IPS DF 4.7 (cell line): ENCODE measurements at regions not wholly inside any gene's neighbourhood (a gene's known extent, or its start where the extent isn't known, plus 50 kb on each side); places are given as distances from the start of the nearest gene placed in this dataset.

Source experiments
- DNase-seq: peaks from one replicate; pipeline ENCODE4 v3.0.0-alpha.2; 2013; ENCODE audit warnings: low spot score; ENCODE audit errors: extremely low read depth

DNA sequence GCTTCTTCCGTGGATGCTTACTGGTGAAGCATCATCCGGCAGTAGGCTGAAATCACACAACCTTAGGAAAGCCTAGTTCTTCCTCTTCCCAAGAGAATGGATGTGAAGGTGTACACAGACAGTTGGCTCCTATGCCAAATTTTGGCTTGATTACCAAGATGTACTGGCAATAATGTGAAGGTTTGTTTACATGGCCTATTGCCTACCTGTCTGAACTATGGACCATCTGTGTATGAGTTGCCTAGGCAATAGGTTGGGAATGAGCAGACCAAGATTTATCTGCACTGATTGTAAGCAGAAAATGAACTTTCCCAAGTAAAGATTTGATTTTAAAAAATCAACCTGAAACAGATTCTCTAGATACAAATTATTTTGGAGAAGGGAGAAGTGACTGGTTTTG lies 325.9 kb upstream of the SORCS1 start:
- DNase-seq: no peak

DNA sequence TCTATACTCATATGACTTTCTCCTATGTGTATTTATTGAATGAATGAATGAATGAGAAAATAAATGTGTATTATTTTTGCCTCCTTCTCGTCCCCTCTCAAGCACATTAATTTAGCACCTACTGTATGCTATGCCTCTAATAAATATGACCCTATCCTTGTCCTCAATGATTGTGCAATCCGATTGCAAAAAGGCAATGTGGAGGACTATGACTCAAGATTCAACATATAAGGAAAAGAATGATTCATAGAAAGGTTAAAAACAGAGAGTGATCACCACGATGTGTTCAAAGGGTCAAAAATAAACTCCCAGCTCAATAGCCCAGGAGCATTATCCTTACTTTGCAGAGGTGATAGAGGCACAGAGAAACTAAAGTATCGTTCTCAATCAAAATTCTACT lies 322.8 kb upstream of the SORCS1 start:
- DNase-seq: no peak

DNA sequence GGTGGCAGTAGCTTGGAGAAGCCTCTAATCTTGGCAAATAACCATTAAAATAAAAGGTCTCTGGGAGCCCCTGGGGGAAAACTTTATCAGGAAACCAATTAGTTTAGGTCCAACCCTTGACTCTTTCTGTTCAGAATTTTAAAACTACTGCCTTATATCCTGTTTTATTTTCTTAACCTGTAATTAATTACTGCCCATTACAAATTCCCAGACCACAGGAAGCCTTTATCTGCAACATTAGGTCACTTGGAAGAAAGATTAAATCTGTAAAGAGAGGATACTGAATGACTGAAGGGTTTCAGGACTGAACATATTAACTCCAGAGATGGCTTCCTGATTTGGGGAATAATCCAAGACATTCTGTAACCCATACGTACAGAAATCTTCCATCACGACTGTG lies 320.5 kb upstream of the SORCS1 start:
- no peak for DNase-seq

DNA sequence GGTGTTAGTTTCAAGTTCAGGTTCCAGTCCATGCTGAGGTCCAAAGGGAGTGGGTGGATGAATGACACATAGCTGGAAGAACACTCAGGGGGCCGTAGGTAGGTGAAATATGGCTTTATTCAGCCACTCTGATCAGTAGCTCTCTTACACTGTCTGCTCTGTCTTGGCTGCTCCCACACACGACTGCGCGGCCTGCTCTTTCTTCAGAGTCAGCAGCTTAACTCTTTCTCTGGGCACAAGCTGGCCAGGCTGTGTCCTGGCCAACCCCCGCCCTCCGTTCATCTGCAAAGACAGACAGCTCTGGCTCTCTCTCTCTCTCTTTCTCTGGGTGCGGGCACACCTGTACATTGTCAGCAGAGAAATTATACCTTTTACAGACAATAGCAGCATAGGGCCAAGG lies 317.4 kb upstream of the SORCS1 start:
- DNase-seq: no peak

DNA sequence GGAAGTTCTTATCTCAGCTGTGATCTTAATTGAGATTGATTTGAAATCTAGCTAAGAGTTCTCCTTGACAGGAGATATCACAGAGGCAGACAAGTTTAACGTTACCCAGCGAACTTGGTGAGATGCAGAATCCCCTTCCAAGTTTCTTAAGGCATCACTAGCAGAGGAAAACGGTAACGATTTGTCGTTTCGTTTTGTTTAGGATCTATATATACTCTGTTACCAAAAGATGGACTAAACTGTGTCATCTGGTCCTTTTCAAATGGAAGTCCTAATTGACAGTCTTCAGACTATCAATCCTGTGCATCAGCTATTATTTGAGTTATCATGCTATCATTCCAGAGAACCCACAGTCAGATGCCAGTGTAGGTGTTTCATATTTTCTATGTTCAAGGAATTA lies 316.7 kb upstream of the SORCS1 start:
- DNase-seq: no peak

DNA sequence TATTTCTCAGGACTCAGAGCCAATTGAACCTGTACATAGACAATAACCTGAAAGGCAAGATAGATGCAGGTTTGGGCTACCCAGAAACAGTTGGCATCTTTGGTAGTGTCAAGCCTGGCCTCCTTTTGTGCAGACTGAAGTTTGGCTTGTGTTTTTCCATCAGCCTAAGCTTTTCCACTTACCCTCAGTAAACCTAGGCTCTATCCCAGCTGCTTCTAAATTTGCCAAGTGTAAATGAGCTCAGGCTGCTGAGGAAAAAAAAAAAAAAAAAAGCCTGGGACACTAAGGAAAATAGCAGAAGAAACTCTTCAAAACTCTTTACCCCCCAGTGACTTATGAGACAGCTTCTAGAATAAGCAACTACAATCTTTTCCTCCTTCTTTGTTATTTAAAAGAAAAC lies 316.3 kb upstream of the SORCS1 start:
- DNase-seq: no peak

DNA sequence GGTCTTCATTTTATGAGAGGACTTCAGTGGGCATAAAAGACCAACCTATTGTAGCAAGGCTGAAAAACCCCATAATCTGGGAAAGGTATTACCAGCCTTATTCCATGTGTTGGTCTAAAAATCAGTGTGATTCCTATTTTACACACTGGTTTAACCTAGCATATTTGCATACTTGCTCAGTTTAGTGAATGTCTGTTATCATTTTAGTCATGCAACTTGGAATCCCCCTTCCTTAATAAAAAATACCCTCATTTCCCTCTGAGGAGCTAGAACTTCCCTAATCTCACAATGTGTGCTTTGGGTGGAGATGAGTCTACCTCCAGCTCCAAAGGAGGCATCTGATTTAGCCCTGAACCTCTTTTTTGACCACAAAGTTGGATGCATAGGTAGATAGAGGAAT lies 312.8 kb upstream of the SORCS1 start:
- DNase-seq: no peak

DNA sequence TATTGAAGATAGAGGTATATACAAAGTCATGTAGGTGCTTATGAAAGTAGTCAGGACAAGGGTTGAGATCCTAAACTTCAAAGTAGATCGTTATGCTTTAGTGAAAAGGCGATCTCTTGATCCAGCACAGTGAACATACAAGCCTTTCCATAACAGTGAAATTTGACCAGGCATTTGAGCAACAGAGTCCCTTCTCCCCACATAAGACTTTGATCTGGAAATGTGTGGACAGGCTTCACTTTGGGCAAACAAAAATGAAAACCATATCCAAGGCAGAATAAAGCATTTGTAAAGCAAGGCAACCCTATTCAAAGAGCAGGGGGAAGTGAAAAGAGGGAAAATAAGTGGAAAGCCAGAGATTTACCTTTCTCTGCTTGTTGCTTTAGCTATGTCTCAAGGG lies 311.9 kb upstream of the SORCS1 start:
- DNase-seq: no peak

DNA sequence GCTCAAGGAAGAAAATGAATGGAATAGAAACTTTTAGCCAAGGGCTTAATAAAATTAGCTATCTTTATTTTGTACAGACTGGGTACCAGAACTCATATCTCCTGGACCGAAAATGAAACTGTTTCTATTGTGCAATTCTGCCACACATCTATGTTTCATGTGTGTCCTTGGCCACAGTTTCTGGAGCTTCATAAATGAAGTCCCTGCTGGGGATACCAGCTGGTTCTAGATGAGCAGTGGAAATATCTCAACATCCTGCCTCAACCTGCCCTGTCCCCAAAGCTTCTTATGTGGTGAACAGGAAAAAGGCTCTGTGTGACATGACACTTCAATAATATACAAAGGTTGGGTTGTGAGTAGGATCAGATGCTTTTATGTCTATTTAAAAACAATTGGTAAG lies 310.1 kb upstream of the SORCS1 start:
- DNase-seq: no peak

DNA sequence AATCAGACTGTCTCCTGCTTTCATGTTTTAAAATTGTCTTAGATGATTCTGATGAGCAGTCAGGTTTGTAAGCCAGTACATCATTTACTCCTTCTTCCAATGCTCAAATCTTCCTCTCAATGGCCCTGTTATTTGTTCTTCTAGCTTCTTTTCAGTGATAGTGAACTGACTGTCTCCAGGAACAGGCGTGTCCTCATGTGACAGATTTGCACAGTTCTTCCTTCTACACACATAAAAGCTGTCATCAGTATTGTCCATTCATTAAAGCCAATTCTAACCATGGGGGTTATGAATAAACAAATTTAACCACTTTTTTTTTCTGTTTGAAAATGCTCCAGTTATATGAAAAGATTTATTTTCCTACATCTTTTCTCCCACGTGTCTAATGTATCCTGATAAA lies 308.7 kb upstream of the SORCS1 start:
- no peak for DNase-seq

DNA sequence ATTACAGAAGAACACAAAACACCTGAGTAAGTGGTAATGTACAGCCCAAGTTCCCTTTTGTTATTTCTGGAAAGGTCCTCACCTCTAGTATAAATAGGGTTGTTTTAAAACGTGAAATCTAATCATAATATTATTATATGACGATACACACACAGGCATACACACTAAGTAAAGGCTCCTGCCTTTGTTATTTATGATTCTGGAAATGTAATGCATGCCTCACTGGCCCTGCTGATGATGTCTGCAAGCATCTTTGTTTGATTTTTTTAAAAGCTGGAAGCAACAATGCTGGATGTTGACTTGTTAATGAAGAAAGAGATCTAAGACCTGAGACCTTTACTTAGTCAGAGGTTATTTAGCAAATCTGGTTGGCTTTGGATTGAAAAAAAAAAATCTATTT lies 307.4 kb upstream of the SORCS1 start:
- DNase-seq: no peak

DNA sequence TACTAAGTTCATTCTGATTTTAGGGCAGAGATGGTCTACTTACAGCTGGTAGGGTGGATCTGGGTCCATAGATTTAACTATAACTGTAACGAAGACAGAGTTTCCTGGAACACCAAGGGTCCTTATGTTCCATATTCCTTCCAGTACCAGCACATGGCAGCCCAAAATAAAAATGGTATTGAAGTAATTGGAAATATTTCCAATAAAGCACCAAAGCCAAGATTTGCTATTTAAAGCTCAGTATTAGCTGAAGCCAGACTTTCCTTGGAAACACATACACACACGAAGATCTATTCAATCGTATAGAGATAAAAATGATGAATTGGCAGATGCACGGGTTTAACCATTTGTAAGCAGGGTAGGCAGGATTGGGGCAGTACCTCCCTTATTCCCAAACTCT lies 289.1 kb upstream of the SORCS1 start:
- no peak for DNase-seq

DNA sequence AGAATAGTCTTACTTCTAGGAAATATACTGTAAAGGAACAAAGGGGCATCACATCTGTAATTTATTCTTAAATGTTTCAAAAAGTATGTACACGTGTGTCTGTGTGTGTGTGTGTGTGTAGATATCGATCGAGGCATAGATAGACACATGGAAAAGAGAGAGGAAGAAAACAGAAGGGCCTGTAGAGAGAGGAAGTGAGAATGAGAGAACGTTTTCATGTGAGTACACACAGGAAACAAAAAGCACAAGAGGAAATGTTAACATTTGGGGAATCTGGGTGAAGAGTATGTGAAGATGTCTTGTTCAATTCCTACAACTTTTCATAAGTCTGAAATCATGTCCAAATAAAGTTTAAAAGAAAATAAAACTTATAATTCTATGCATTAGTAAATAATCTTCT lies 286.5 kb upstream of the SORCS1 start:
- DNase-seq: no peak

DNA sequence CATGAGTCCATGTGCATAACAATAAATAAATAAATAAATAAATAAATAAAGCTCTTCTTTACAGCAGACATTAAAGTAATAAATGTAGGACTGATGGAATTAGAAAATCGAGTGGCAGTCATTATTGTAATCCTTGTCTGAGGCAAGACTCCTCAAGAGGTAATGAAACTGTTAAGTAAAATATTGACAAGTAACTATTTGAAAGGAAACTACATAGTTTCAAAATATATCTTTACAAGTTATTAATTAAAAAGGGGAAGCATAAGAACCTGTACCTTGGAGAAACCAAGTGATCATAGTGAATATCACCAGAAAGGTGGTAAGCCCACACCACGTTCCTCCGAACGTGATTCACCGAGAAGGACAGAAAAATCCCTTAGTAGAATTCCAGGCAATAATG lies 285.6 kb upstream of the SORCS1 start:
- DNase-seq: no peak

DNA sequence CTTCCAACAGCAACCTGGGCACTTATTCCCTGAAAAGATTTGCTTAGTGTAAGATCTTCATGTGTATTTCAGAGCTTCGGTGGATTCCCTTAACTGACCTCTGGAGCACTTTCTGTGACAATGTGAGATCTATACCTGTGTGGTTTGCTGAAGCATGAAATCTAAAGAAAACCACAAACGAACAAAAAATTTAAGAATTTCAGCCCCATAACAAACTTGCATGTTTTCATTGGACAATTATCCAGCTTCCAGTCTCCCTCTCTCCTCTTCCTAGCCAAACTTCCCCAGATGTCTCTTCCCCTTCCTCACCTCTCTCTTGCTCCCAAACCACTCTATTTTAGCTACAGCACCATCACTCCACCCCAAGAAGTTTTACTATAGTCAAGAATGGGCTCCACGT lies 279.9 kb upstream of the SORCS1 start:
- no peak for DNase-seq

DNA sequence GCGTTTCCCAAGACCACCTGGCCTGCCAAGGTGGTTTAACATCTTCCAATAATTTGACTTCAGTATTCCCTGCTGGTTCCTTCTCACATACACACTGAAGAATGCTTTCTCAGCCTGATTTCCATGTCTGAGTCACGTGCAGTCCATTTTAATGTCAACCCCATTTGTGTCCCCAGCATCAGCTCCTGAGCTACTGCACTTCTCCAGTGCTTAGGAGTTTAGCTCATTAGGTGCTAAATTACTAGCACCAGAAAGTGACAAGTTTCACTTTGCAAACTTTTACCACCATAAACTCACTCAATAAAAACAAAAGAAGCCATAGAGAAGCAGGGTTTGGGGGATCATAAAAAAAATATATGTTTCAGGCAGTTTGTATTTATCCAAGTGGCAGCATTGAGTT lies 279.3 kb upstream of the SORCS1 start:
- DNase-seq: no peak

DNA sequence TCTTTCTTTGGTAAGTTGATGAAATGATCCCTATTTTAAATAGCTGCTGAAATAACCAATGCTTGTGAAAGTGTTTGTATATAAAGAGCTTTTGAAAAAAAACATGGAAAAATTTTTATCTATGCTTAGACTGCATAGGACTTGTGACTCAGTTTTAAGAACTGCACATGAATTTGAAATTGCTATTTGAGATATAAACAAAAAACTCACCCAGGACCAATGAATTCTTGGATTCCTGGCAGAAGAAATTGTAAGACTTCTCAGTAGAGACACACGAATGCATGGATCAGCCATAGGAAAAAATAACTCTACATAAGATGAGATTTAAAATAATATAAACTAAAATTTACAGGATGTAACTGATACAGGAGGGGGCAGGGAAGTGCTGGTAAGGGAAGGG lies 278.8 kb upstream of the SORCS1 start:
- no peak for DNase-seq

DNA sequence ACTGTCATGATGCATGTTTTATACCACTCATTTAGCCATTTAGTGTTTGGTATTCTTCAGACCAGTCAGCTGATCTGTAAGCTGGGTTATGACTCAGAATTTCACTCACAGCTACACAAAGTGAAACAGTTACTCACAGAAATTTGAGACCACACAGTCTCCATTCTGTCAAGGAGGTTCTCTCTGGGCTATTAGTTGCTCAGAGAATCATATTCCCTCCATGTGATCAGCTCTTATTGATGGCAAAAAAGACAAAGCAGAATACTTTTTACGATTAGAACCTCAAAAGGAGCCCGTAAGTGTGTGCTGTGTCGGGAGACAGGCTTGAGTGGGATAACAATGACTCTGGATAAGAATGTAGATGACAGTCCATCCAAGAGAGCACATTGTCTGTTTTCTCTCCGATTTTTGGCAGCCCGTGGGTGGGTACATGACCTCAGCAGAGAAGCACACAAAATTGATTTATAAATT lies 277.6 kb upstream of the SORCS1 start:
- DNase-seq: no peak

DNA sequence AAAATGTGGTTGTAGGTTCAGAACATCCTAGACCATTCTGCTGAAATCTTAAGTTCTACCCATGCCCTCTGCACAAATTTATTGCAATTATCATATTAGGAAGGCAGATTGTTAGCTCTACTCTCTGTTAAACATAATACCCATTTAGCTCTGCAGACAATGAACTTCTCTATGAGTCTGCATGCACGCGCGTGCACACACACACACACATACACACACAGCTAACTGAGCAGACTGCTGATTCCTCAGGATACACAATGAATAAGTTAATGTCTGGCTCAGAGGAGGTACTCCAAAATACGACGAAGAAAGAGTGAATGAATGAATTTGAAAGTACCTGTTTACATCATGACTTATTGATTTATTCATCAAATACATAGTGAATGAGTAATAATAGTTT lies 276.2 kb upstream of the SORCS1 start:
- DNase-seq: no peak

DNA sequence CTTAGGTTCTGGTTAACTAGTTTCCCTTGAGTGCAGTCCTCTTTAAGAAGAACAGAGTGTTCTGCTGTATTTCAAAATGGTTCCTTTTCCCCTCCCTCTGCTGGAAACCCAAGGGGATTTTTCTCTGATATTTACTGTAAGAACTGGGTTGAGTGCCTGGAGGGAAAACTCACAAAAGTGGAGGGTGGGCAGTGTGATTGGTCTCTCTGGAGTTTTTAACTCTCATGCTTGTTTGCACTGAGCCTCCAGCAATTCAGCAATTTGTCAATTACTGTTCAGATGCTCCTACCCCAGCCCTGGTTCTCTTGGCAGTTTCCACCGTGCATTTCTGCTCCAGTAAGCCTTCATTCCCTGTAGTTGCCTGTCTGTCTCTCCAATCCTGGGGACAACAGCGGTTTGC lies 273.4 kb upstream of the SORCS1 start:
- DNase-seq: no peak

DNA sequence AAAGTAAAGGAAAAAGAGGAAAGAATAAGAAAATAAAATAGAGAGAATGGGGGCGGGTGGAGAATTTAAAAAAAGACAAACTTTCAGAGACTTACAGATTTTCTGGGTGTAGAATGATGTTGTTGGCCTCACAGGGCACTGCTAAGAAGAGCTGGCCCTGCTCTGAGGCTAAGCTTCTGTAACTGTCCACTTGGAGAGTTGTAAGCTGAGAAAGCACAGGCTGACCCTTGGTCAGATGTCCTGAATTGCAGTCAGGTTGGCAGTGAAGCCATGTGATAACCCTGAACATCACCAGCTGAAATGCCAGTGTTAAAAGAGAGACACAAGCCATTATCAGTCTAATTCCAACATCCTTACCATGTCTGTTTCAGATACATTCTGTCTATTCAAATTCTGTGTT lies 272.1 kb upstream of the SORCS1 start:
- no peak for DNase-seq

DNA sequence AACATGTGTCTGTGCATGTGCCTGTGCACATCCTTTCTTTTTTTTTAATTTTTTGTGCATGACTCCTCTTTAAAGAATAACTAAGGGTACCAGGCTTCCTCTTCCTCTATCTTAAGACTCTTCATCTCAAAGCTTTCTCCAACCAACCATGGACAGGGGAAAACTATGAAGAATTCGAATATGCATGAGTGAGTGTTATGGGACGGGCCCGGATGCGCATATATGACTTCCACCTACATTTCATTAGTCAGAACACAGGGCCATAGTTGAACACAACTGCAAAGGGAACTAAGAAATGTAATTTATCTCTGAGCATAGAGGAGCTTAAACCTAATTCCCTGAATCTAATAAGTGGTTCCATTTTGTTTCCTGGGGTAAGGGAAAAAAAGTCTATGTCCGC lies 270.3 kb upstream of the SORCS1 start:
- no peak for DNase-seq

DNA sequence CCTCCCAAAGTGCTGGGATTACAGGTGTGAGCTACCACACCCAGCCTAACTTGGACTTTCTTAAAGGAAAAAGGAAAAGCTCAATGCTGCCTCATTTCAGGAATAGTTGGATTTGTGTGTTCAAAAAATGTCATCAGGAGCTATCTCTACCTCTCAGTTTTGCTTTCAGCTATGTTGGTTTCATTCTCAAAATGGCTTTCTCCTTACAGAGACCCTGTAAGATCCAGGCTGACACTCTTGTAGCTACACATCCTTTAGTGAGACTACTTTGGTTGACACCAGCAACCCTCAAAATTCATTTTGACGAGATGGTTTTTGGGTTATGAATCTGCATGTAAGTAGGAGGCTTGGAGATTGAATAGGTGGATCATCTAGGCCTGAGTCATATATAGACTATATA lies 269.7 kb upstream of the SORCS1 start:
- no peak for DNase-seq

DNA sequence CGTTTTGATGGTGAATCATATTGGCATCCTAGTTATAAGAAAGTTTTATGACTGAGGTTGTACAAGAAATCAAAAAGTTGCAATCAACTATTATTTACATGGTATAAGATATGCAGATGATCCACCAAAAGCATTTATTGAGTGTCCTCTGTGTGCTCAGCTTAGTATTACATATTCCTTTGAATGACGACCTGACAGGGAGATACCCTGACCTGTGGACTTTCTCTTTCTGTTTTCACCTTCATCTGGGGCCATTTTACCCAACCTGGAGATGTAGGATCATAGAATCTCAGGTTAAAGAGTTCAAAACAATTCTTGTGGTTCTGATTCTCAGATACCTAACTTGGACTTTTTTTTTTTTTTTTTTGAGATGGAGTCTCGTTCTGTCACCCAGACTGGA lies 269.1 kb upstream of the SORCS1 start:
- DNase-seq: no peak

DNA sequence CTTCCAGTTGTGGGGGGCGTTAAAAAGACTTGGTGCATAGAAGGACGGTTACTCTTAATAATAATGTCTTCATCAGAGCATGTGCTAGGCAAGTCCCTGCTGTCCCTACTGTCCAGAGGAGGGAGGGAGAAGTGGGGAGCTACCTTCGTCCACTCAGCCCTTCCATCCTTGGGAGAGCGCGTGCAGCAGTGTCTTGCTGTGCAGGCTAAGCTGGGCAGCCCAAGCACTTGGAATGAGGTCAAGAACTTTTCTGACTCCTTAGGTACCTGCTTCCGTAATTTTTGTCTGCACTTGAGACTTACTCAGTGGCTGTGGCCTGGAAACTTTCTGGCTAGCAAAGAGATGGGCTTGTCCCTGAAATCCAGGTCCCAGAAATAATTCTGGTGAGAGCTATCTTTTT lies 265.9 kb upstream of the SORCS1 start:
- DNase-seq: no peak
